ENCODE measurements at regions not wholly inside any gene's neighbourhood (a gene's known extent, or its start where the extent isn't known, plus 50 kb on each side); places are given as distances from the start of the nearest gene placed in this dataset.
A peak's percentile ranks its signal among the peaks of the same experiment; 100 is the strongest.
"Not testable (repeated sequence)": the region's sequence is repeated elsewhere in the genome, so short reads cannot be mapped to it uniquely, and the experiment has no call there.

- not testable (repeated sequence) for DNase-seq
Observed at GRCh38 chr18:57879924-57880323, 76.8 kb upstream of the ATP8B1 start.

DNA sequence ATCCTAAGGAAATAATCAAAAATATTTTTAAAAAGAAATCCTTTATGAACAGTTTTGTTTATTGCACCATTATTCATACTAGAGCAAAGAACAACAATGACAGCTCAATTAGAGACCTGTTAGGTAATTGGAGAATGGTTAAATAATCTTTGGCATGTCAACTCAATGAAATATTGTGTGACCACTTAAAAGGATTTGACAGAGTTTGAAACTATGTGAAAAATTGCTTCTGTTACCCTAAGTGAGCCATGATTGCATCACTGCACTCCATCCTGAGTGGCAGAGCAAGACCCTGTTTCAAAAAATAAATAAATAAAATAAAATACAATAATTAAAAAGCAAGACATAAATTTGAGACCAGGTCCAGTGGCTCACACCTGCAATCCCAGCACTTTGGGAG, 66.1 kb upstream of the ATP8B1 start:
- no peak for DNase-seq

DNA sequence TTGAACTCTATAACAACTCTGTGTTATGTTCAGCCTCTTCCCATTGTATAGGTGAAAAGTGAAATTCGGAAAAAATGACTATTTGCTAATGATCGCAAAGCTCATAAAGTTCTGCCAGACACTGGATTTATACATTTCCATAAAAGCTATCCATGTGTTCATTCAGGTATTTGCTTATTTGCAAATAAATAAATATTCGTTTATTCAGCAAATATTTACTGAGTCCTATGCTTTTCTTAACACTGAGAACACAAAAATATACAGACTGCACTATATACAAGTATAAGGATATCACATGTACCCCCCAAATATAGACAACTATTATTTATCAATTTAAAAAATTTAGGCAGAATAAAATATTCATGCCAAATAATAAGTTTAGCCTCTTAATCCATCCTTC, 63.2 kb upstream of the ATP8B1 start:
- no peak for DNase-seq

DNA sequence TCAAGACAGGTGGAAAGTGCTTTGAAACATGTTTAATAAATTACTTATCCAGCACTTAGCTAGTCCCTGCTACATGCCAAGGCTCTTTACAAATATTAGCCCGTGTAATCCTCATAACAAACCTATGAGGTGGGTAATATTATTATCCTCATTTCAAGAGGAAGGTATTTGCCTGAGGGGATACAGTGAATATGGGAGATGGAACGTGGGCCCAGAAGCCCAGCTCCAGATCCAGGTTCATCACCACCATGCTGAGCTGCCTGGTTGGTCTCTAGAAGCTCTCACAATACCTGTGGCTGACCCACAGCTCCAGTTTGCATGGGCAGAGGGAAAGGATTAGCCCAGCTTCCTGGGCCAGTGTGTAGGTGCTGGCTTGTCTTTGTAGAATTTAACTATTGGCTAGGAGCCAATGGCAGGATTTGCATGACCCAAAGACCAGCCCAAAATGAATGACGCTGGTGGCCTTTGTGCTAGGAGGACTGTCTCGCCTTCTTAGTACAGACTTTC, 61.6 kb upstream of the ATP8B1 start:
- DNase-seq = peak; percentile 26

DNA sequence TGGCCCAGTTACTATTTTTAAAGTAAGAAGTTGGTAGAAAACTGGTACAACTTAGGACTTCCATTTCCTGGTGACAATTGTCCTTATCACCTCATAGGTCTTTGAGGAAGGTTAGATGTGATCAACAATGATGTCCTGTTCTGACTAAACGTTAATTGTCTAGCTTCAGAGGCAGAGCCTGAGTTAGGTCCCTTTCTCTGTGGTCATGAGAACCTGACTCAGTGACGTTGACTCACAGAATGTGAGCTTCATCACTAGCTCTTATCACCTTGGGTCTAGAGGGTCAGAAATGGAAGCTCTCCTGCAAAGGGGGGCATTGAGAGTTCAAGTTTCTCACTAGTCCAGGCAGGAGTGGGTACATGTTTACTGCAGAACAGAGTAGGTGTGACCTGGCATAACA, 60.6 kb upstream of the ATP8B1 start:
- no peak for DNase-seq

- no peak for DNase-seq
Observed at GRCh38 chr18:57859314-57859713, 56.2 kb upstream of the ATP8B1 start.

- peak; percentile 94 for DNase-seq
Observed at GRCh38 chr18:57856557-57857280, 53.6 kb upstream of the ATP8B1 start.

- DNase-seq = no peak
Observed at GRCh38 chr18:57856128-57856527, 53.0 kb upstream of the ATP8B1 start.

- DNase-seq = no peak
Observed at GRCh38 chr18:57855551-57855950, 52.4 kb upstream of the ATP8B1 start.

DNA sequence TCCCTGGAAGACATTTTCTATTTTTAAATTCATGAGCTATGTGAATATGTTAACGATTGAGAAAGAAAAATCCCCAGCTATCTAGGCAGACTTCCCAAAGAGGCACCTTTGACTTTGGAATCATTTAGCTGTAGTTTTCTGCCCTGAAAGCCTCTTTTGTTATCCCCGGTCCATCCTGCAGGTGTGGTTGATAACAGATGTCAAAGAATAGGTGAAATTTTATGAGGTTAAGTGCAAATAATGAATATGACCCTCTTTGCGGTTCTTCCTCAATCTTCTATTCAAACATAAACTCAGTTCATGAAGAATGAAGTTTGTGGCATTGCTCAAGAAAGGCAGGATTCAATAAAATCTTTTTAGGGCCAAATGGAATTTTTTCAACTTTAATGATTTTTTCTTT, 51.6 kb upstream of the ATP8B1 start:
- no peak for DNase-seq

DNA sequence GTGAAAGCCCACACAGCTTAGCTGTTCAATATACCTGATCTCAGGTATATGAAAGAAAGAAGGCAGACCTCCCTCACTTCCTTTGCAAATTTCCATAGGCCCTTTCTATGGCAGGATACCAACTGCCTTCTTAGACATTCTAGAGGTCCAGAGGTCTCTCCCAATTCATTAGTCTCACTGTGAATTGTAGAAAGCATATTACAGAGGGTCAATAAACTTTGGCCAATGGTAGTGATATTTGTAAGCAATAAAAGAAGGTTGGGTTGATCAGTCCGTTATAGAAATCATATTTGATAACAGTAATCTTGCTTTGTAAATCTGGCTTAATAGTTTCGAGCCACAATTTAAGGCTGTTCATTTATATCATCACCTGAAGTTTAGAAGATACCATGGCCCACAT, 50.7 kb upstream of the ATP8B1 start:
- no peak for DNase-seq

GRCh38 chr18:57853133-57853532, 50.0 kb upstream of the ATP8B1 start:
- DNase-seq = no peak
